ENCODE measurements at regions not wholly inside any gene's neighbourhood (a gene's known extent, or its start where the extent isn't known, plus 50 kb on each side); places are given as distances from the start of the nearest gene placed in this dataset.

DNA sequence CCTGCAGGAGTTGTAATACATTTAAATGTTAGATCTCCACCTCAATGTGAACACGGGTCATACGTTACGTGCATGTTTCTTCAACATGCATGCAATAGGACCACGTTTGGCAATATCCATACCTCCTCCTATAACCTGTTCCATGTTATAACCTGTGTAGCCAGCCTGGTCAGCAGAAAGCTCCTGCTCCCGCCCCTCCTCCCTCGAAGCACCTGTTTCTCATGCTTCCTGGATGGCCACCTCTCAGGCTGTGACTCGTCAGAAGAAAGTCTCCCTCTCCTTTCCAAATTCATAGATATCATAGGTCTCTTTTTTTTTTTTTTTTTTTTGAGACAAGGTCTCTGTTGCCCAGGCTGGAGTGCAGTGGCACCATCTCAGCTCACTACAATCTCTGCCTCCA lies 96.5 kb downstream of the HMX1 start:
- DNase-seq (ENCODE audit: low read depth in 4 of 4, low spot score in 2 of 4): no peak

DNA sequence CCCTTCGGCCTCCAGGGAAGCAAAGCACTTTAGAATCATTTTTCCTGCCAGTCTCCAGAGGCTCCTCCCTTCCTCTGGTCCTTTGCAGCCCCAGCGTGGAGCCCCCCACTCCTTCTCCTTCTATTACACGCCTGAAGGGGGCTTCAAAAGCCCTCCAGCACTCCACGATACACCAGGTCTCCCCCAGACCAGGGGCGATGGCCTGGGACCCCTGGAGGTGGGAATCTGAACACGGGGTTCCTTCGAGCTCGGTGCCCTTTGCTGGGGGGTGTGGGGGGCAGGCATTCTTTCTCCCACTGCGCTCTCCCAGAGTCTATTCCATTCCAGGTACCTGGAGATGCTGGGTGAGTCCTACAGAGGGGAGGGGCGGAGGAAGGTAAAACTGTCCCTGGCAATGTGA lies 97.6 kb downstream of the HMX1 start:
- no peak for DNase-seq (ENCODE audit: low read depth in 4 of 4, low spot score in 2 of 4)

DNA sequence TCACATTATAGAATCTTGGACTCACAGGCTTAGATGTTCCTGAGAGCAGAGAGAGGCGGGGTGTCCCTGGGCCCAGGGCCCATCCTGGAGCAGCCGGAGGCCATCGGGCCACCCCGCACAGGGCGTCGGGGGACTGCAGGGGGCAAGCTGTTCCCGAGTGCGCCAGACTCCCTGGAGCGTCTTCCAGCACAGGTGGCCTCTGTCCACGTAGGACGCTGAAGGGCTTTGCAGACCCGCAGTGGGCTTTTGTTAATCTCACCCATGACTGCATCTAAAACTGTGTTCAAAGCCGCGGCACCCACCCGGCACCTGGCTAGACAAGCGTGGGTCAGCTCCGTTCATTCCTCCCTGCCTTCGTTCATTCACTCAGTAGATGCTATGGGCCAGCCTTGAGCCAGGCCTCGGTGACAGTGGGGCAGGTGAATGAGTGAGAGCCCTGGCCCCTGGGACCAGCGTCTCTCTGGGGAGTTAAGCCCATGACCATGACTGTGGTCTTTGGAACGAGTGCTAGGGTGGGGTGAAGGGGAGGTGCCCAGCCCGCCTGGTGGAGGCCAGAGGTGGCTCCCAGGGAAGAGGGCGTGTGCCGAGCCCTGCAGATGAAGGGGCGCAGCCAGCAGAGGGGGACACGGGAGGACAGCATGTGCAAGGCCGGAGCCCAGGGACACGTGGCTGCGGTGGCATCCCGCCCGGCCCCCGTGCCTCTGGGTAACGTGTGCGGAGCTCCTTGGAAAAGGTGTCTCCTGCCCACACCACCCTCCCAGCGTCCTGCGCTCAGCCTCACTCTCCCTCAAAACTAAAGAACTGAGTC lies 98.3 kb downstream of the HMX1 start:
- no peak for DNase-seq (ENCODE audit: low read depth in 4 of 4, low spot score in 2 of 4)

DNA sequence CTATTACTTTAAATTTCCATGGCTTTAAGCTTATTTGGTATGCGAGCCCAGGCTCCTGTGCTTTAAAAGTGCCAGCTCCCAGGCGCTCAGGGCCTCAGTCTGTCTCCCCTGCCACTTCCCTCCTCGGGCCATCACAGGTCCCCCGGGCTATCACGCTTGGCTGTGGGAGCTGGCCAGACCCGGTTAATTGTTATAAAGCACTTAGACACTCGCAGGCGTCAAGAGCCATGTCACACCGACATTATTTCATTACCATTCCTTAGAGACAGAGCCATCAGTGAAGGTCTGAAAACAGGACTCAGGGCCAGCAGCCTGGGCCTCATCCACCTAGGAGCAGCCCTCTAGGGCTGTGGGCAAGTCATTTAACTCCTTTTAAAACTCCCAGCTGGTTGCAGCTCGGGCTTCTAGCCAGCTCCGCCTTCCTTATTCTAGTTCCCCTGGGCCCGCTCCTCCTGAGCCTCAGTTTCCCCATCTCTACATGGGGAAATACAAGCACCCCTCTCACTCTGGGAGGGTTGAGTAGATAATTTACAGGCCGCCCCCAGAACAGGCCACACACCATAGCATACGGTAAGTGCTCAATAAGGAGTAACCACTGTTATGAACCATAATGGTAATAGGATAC lies 99.0 kb downstream of the HMX1 start:
- DNase-seq (ENCODE audit: low read depth in 4 of 4, low spot score in 2 of 4): no peak

DNA sequence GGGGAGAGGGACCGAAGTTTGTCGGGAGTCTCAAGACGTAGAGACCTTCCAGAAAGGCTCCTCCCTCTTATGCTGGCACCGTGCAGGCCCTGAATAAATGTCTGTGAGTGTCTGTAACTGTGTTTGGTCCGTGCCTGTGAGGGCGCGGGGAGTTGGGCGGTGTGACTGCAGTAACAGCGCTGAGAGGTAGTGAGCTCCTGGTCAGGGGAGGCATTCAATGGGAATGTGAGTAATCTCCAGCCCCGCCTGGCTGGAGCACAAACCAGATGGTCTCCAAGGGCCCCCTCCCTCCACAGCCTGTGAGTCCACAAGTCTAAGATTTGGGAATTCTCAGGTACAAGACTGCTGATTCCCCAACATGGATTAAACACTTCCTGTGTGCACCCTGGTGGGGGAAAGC lies 100.0 kb downstream of the HMX1 start:
- no peak for DNase-seq (ENCODE audit: low read depth in 4 of 4, low spot score in 2 of 4)

DNA sequence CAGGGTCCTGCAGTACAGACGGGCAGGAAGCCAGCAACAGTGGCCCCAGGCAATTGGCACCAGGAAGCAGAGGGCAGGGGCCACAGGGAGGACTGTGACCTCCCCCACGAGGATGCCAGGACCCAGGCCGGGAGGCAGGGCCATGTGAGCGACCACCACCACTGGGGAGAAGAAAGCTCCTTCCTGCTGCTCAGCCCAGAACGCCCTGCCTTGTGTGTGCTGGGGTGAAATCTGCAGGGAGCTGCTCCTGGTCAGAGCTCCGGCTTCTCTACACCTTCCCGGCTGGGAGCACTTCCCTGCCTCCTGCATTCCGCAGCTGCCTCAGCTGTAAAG lies 100.4 kb downstream of the HMX1 start:
- no peak for DNase-seq (ENCODE audit: low read depth in 4 of 4, low spot score in 2 of 4)

DNA sequence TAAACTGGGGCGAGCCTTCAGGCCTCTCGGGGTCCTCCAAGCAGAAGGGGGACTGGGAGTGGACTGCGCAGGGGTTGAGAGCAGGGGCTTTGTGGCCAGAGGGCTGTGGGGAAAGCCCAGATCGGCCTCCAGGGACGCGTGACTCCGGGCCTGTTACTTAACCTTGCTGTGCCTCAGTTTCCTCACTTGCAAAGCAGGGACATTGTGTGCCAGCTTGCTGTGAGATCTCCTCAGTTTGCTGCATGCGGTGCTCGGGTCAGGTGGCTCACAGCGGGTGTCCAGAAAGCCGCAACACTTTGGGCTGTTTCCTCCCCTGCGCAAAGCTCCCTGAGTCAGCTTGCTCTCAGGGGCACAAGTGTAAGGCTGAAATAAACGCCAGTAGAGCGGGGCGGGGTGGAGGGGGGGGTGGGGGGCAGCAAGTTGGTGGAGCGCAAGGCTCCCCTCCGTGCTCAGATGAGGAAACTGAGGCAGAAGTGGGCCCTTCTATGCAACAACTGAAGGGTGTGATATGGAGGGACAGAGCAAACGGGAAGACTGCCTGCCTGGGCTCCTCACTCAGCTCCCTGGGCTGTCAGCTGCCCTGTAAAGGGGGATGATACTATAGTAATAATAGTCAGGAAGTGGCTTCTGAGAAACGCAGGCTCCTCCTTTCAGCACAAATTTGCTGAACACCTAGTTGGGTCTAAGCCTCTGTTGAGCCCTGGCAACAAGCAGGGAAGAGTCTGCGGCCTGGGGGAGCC lies 101.0 kb downstream of the HMX1 start:
- no peak for DNase-seq (ENCODE audit: low read depth in 4 of 4, low spot score in 2 of 4)

DNA sequence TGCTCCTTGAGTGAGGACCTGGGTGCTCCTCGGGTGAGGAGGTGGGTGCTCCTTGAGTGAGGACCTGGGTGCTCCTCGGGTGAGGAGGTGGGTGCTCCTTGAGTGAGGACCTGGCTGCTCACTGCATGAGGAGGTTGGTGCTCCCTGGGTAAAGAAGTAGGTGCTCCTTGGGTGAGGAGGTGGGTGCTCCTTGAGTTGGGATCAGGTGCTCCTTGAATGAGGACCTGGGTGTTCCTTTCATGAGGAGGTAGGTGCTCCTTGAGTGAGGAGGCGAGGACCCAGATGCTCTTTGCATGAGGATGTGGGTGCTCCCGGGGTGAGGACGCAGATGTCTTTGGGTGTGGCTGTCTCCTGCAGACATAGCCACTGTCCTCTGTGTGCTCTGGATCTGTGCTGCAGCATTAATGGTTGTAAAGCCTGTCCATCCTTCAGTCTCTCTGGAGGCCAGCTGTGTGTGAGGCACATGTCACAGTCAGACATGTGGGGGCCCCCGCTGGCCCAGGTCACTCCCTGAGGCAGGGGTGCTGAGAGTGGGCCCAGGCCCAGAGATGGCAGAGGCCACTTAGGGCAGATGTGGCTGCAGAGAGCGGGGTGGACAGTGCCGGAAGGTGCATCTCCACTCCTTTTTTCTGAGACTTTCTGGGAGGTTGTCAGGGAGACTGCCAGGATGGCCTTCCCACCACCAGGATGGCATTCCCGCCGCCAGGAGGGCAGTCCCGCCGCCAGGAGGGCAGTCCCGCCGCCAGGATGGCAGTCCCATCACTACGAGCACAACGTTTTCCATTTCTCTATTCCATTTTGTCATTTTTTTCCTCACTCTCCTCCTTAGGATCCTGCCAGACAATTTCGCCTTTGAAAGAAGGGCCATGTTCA lies 101.8 kb downstream of the HMX1 start:
- no peak for DNase-seq (ENCODE audit: low read depth in 4 of 4, low spot score in 2 of 4)

DNA sequence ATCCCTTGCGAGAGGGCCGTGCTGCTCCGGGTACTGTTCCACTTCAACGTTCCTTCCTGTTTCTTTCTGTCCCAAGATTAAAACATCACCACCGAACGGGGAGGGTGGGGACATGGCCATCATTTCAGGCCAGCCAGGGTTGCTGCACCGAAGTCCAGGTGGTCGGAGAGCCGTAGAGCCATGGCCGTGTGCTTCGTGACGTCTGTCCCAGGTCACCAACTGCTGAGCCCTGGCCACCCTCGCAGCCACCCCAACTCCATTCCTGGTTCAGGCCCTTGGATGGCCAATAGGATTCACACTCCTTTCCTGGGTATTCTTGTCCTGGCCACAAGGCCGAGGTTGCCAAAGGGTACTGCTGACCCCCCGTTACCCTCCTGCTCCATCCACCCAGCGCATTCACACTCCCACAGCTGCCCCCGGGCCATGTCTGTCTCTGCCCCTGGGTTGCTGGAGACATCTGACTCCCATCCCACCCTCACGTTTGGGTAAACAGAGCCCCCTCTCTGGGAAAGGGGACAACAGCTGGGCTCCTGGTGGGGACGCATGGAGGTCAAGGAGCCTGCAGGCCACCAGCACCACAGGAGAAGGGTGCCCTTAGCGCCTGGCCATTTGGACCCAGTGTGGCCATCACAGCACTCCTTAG lies 103.2 kb downstream of the HMX1 start:
- no peak for DNase-seq (ENCODE audit: low read depth in 4 of 4, low spot score in 2 of 4)

DNA sequence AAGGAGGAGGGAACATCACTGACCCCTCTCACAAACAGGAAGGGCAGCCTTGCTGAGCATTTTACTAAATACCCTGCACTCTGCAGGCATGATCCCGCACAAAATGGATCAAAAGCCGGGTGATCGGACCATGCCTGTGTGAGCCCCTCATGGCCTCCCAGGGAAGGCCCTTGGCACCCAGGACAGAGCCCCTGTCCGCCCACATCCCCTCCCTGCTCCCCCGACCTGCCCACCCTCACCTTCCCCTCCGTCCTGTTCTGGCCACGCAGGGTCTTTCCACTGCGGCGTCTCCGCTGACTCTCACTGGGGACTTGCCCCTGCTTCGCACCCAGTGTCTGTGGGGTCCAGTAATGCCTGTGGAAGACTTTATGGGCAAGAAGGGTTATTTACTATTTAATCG lies 105.0 kb downstream of the HMX1 start:
- no peak for DNase-seq (ENCODE audit: low read depth in 4 of 4, low spot score in 2 of 4)

DNA sequence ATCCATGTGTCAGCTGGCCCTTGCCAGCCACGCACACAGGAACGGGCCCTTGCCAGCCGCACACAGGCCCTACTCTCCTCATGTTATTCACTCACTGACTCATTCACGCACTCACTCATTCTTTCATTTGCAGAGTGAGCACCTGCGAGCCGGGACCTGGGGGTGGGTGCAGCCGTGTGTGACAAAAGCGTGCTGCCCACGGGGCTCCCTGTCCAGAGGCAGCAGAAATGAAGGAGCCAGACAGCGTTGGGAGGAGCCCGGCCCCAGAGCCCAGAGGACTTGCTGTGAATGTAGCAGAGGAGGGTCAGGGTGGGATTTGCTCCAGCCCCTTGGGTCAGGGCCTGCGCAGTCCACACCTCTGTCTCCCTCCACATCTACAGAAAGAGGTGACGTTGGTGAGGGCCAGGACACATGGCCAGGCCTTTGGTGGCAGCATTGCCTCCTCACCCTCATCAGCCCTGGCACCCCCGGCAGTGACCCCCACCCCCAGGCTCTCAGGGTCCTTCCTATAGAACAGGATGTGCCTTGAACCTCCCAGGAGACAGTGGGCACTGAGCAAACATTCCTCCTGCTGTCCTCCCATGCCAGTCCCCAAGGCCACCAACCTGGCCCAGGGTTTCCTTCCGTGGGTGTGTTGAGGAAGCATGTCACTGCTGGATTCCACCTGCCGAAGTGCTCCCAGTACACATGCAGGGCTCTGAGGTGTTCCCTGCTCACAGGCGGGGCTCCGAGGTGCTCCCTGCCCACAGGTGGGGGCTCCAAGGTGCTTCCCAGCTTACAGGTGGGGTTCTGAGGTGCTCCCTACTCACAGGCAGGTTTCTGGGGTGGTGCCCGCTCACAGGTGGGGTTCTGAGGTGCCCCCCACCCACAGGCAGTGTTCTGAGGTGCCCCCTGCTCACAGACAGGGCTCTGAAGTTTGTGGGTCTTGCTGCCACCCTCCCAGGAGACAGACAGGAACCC lies 105.7 kb downstream of the HMX1 start:
- DNase-seq (ENCODE audit: low read depth in 4 of 4, low spot score in 2 of 4): no peak

DNA sequence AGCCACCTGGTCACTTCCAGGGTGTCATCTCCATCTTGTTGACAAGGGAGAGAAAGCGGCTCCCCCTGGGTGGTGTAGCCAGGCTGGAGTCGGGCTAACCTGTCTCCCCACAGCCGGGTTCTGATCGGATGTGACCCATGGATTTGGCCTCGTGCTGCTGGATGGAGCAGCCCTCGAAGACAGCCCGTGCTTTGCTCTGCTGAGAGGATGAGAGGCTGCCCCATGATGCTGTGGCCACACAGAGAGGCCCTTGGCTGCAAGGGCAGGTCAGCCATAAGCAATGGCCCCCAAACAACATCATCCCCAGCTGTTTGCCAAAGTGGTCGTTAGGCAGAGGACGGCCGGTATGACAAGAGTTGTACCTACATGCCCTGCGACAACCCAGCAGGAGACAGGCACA lies 106.6 kb downstream of the HMX1 start:
- no peak for DNase-seq (ENCODE audit: low read depth in 4 of 4, low spot score in 2 of 4)

DNA sequence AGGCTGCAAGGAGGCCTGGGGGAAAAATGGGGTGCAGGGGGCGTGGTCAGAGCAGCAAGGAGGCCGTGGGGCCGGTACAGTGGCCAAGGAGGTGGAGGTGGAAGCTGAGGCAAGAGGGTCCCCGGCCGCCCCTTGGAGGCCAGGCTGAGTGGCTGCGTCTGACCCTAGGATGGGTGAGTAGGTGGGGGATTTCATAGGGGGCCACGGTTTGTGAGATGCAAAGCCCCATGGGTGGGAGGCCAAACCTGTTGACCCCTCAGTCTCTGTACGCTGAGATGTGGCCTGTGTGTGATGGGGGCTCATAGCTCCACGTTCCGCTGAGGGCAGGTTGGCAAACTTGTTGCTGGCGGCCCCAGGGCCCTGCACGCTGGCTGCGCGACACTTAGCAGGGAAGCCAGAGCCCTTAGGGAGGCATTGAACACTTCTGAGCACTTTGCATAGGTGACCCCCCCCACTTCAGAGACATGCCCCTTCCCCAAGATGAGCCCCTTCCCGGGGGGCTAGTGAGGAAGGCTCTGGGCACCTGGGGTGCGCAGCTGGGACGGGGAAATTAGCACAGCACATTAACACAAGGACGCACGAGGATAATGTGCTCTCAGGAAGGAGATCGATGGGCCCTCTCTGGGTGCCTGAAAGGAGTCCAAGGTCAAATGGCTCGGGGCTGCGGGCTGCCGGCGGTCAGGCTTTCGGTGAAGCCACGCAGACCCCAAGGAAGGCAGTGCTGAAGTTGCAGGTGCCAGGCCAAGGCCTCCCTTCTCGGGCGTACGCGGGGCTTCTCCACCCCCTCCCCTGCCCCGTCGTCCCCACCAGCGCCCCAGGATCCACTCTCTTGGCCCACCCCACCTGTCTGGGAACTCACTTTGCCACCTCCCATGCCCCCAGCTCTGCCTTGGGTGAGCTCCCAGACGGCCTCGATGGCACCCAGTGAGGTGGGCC lies 107.4 kb downstream of the HMX1 start:
- DNase-seq (ENCODE audit: low read depth in 4 of 4, low spot score in 2 of 4): no peak

DNA sequence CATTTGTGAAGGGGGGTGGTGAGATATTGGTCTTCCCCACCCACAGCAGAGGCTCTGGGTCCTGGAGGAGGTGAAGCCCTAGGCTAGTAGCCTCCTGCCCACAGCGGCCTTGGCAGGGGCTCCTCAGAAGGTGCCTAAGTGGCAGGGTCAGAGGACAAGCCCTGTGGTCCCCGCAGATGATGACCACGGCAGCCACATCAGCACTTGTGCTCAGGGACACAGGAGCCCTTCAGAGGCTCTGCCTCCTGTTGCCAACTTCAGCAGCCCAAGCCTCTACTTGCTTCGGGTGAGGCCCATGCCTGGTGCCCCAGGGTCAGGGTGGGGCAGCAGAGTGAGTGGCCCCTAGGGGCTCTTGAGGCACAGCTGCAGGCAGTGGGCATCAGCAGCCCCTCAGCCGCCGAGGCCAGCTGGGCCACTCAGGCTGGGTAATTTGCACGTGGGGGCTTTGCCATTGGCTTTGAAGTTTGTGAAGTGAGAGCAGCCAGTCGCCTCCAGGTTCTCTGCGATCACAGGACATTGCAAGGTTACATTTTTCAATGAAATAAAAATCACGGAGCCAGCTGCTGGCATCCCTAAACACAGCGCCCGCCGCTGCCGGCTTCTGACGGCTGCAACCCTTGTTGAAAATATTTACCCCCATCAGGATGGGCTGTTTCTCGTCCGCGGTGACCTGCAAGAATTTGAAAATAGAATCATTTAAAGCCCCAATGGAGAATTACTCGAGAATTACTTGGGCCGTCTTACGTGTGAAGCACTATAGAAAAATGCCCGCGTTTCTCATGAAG lies 108.5 kb downstream of the HMX1 start:
- no peak for DNase-seq (ENCODE audit: low read depth in 4 of 4, low spot score in 2 of 4)

DNA sequence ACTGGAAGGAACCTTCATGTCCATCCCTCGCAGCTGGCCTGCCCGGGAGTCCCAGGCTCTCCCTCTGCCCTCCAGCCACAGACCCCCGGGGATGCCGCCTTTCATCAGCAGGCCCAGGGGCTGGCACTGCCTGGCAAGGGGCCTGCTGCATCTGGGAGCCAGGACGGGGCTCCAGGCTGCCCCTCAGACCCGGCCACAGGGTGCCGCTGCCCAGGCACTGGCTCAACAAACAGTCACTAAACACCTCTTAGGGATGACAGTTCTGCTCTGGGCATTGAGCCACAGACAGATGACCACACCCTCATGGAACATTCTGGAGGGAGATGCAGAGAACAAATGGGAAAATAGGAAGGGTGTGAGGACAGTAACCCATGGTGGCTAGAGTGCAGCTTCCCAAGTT lies 109.3 kb downstream of the HMX1 start:
- DNase-seq (ENCODE audit: low read depth in 4 of 4, low spot score in 2 of 4): no peak

DNA sequence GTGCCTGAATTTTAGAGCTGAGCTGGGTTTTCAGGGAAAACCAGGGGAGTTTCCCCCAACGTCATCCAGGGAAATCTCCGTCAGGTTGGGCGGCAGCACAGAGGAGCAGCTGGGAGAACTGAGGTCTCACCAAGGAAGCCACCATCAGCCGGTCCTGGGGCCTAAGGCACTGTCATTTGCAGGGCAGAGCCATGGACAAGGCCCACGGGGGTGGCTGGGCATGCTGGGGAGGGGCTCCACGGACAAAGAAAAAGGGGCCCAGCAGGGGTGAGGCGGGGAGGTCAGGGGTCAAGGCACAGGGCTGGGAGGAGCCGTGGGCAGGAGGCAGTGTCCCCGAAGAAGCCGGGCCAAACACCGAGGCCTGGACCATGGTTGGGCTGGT lies 109.8 kb downstream of the HMX1 start:
- no peak for DNase-seq (ENCODE audit: low read depth in 4 of 4, low spot score in 2 of 4)

DNA sequence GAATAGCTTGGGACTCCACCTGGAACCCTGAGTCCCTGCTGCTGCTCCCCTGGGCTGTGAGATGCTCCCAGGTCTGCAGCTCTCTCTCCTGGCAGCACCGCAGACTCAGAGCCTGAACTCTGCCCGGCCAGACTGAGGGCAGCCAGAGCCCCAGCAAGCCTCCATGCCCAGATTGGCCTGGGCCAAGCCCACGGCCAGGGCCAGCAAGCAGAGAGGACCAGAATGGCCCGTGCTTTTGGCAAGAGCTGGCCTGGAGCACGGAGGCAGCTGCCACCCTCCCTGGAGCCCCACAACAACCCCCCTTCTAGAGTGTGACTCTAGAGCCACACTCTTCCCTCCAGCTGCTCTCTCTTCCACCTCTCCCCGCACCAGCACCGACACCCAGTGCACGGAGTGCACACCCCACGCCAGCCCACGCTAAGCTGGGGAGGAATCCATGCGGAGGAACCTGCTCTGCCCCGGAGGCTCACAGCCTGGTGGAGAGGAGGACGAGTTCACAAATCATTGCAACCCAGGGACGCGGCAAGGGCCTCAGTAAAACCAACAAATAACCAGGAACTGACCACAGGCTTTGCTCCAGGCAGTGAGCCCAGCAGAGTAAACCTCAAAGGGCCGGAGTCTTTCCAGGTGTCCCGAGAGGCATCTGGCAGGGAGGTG lies 110.3 kb downstream of the HMX1 start:
- DNase-seq (ENCODE audit: low read depth in 4 of 4, low spot score in 2 of 4): no peak

Measured in left renal cortex interstitium (tissue), 4 donors.